ENCODE measurements at regions not wholly inside any gene's neighbourhood (a gene's known extent, or its start where the extent isn't known, plus 50 kb on each side); places are given as distances from the start of the nearest gene placed in this dataset.

DNA sequence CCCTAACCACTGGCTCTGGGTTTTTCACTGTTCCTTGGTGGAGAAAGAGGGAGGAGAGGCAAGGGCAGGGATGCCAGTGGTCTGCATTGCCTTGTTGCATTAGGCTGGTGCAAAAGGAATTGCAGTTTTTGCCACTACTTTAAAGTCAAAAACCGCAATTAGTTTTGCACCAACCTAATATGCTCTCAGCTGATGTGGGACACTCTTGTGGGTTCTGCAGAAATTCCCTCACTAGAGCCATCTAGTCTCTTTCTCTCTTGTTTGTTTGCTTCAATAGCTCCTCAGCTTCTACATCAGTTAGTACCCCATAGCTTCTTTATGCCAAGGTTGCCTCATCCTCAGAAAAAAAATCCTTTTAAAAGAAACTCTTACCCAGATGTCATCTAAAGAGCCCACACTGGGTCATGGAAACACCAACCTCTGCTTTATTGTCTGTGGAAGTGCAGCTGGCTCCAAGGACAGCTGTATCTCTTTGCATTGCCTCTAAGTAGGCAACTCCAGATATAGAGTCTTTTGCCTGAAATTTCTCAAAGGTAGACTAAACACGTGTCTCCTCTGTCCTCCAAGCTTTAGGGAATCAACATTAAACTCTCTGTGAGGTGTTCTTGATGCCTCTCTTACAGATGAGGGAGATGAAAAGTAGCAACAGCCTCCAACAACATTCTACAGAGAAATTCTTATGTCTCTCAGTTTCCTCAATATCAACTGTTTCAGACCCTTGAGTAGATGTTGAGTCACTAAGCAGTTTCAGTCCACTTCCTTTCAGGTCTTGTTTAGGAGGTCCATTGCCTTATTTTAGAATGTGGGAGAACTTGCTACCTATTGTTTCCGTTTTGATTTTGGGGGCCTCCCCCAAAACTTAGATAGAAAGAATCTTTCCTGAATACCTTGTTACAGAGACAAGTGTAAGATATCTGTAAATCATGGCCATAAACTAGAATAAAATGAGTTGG, 84.9 kb upstream of the MEF2C start:
- H3K4me1 ChIP-seq (ENCODE audit: control insufficient read depth, extremely low read depth, insufficient read depth, low read length) = no peaks in the 10 kb centered on the region
- no peaks in the 10 kb centered on the region for H3K9me3 ChIP-seq (replicated peaks; ENCODE audit: control insufficient read depth, insufficient read depth, low read length)
- H3K27ac ChIP-seq (ENCODE audit: insufficient read depth, low read depth, low read length) = no peak overlapping the region
- FAIRE-seq = no peak
- H4K20me1 ChIP-seq (replicated peaks; ENCODE audit: control insufficient read depth, extremely low read depth, insufficient read depth, low read length) = no peaks in the 10 kb centered on the region
- no peak overlapping the region for H3K4me3 ChIP-seq (replicated peaks in 1 of 3; ENCODE audit: insufficient read depth in 1 of 3, low read depth in 1 of 3, low read length in 3 of 3)
- H3K9me1 ChIP-seq (replicated peaks; ENCODE audit: control insufficient read depth, extremely low read depth, insufficient read depth, low read length) = no peaks in the 10 kb centered on the region
- H2AFZ ChIP-seq (ENCODE audit: low read depth, low read length) = no peak overlapping the region
- H3K27me3 ChIP-seq (ENCODE audit: control insufficient read depth in 2 of 2, insufficient read depth in 2 of 2, low read length in 2 of 2) = peaks cover 0 to 2% of the 10 kb centered on the region in 2 experiments
- no peaks in the 10 kb centered on the region for H3K36me3 ChIP-seq (ENCODE audit: control insufficient read depth in 2 of 2, extremely low read depth in 1 of 2, insufficient read depth in 2 of 2, low read length in 2 of 2)
- intact Hi-C loops (cut with micrococcal nuclease) (no loop called here), dilution Hi-C loops (cut with MboI; ENCODE audit: extremely low pct_ligation_motif_present, low sequenced_read_pairs) (no loop called here)
- no peak overlapping the region for H3K9ac ChIP-seq (replicated peaks; ENCODE audit: extremely low read depth, insufficient read depth, low read length)
- no TSS peak for BruUV-seq (replicated peaks)
- H3K4me2 ChIP-seq (ENCODE audit: insufficient read depth, low read length) = no peak overlapping the region
- TF ChIP-seq GATA2 (IDR thresholded peaks at IDR 0.05; ENCODE audit: insufficient read depth, insufficient read length, low read depth, low read length) (no peak), CTCF (IDR thresholded peaks at IDR 0.05; ENCODE audit: extremely low read depth in 1 of 2, insufficient read depth in 1 of 2, low read depth in 1 of 2, low read length in 2 of 2) (no peak), POLR2A (IDR thresholded peaks at IDR 0.05; ENCODE audit: low read depth, low read length) (no peak), POLR2AphosphoS5 (IDR thresholded peaks at IDR 0.05; ENCODE audit: insufficient read depth, low read depth, low read length) (no peak), MAX (IDR thresholded peaks at IDR 0.05; ENCODE audit: insufficient read depth, insufficient read length) (no peak), MYC (IDR thresholded peaks at IDR 0.05; ENCODE audit: low read depth, low read length) (no peak), EZH2 (IDR thresholded peaks at IDR 0.05; ENCODE audit: borderline replicate concordance, low read depth, low read length, severe bottlenecking) (no peak), JUN (IDR thresholded peaks at IDR 0.05; ENCODE audit: borderline replicate concordance, insufficient read depth, insufficient read length, low read depth) (no peak), FOS (IDR thresholded peaks at IDR 0.05; ENCODE audit: borderline replicate concordance, insufficient read depth, low read length) (no peak)
- ChIA-PET CTCF (no interaction called here), POLR2A (no interaction called here)
- DNase-seq (ENCODE audit: low read depth, low spot score) = no peak
- no peaks in the 10 kb centered on the region for H3K79me2 ChIP-seq (ENCODE audit: control insufficient read depth, insufficient read depth, low read length)

Measured in endothelial cell of umbilical vein (primary cell).